Colonic mucosa (tissue), 4 donors: ENCODE measurements at regions not wholly inside any gene's neighbourhood (a gene's known extent, or its start where the extent isn't known, plus 50 kb on each side); places are given as distances from the start of the nearest gene placed in this dataset.

ENCODE experiments used
- DNase-seq: peaks from one replicate; pipeline ENCODE4 v3.0.0-alpha.2; 2020
- H3K27ac ChIP-seq: fragments of 200-600 bp; one replicate; pipeline ENCODE4 v1.8.0; 2021
- H3K27me3 ChIP-seq: fragments of 200-600 bp; one replicate; pipeline ENCODE4 v1.8.0; 2021
- H3K36me3 ChIP-seq: fragments of 200-600 bp; one replicate; pipeline ENCODE4 v1.8.0; 2021
- H3K4me1 ChIP-seq: fragments of 200-600 bp; one replicate; pipeline ENCODE4 v1.8.0; 2021; ENCODE audit warnings: mild to moderate bottlenecking
- H3K4me3 ChIP-seq: fragments of 200-600 bp; one replicate; pipeline ENCODE4 v1.8.0; 2021
- H3K9ac ChIP-seq, 2 donors: one replicate each; pipeline ENCODE4 v1.7.0; 2013; ENCODE audit warnings: control low read depth in 2 of 2, low read depth in 2 of 2, low read length in 2 of 2
- H3K9me3 ChIP-seq: fragments of 200-600 bp; one replicate; pipeline ENCODE4 v1.8.0; 2021
- intact Hi-C: fragments of 100-400 bp; cut with DNase I; formaldehyde crosslinking; loops from one replicate; pipeline ENCODE4 v1.14.1; 2022
- TF ChIP-seq, protein P1 (sequence below): fragments of 200-600 bp; IDR thresholded peaks from one replicate; pipeline ENCODE4 v1.8.0; 2022; ENCODE audit warnings: antibody characterized with exemption, mild to moderate bottlenecking
- donor health status: healthy.
- donor health status: DM: no; HTN: no; CAD: no.
- donor health status: DM: no; HTN: no; CAD: no.

DNA sequence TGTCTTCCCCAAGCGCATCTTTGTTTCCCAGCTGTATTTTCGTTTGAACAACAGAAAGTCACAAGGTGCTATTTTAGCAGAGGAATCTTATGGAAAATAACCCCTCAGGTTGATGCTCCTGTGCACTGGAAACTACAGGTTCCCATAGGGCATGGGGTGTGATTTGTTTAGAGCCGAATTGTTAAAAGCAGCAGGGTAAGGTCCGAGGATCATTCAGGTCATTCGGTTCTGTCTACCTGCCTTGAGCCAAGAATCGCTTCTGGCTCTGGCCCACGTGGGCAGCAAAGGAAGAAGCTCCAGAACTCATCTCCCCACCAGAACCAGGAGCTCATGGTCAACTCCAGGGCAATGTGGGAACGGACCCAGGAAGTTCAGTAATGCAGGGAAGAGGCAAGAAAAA, 116.7 kb upstream of the TPM1 start:
- H3K9me3 ChIP-seq: no peaks in the 10 kb centered on the region
- H3K4me1 ChIP-seq: no peaks in the 10 kb centered on the region
- intact Hi-C loops: no loop called here
- TF ChIP-seq, protein P1, sequence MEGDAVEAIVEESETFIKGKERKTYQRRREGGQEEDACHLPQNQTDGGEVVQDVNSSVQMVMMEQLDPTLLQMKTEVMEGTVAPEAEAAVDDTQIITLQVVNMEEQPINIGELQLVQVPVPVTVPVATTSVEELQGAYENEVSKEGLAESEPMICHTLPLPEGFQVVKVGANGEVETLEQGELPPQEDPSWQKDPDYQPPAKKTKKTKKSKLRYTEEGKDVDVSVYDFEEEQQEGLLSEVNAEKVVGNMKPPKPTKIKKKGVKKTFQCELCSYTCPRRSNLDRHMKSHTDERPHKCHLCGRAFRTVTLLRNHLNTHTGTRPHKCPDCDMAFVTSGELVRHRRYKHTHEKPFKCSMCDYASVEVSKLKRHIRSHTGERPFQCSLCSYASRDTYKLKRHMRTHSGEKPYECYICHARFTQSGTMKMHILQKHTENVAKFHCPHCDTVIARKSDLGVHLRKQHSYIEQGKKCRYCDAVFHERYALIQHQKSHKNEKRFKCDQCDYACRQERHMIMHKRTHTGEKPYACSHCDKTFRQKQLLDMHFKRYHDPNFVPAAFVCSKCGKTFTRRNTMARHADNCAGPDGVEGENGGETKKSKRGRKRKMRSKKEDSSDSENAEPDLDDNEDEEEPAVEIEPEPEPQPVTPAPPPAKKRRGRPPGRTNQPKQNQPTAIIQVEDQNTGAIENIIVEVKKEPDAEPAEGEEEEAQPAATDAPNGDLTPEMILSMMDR: no peak
- H3K36me3 ChIP-seq: no peaks in the 10 kb centered on the region
- no peaks in the 10 kb centered on the region for H3K27me3 ChIP-seq
- H3K27ac ChIP-seq: no peak overlapping the region
- H3K4me3 ChIP-seq: no peak overlapping the region
- DNase-seq: no peak
- H3K9ac ChIP-seq: no peak overlapping the region

DNA sequence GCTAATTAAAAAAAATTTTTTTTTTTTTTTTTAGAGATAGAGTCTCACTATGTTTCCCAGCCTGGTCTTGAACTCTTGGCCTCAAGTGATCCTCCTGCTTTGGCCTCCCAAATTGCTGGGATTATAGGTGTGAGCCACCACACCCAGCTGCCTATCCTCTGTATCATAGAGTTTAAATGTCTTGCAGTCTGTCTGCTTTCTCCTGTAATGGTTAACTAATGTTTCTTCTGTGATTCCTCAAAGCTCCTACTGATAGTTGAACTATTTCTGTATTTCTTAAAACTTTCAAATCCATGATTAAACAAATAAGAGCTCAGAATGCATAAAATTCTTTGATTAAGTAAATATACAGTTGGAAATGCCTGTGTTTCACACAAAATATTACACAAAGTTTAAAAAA, 115.4 kb upstream of the TPM1 start:
- H3K4me1 ChIP-seq: no peaks in the 10 kb centered on the region
- no peaks in the 10 kb centered on the region for H3K36me3 ChIP-seq
- DNase-seq: no peak
- no peak overlapping the region for H3K9ac ChIP-seq
- no peak overlapping the region for H3K4me3 ChIP-seq
- intact Hi-C loops: no loop called here
- no peaks in the 10 kb centered on the region for H3K27me3 ChIP-seq
- H3K9me3 ChIP-seq: no peaks in the 10 kb centered on the region
- H3K27ac ChIP-seq: no peak overlapping the region
- TF ChIP-seq, protein P1: no peak

DNA sequence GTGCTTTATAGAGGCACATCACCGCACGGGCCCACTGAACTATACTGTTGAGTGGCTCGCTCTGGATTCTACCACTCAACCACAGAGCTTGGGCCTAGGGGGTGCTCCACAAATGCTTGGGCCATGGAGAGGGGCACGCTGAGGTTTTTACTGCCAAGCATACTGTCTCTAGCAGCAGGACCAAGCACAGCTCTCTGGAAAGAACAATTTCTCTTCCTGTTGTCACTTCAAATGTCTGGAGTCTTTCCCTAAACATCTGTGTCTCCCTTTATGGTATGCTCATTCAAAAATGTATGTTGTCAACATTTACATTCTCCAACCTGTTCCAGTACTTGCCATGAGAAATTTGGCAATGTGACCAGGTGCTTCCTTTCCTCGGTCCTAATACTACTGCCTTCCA, 114.7 kb upstream of the TPM1 start:
- Histone ChIP-seq H3K4me1 (no peaks in the 10 kb centered on the region), H3K36me3 (no peaks in the 10 kb centered on the region), H3K27me3 (no peaks in the 10 kb centered on the region), H3K4me3 (no peak overlapping the region), H3K27ac (no peak overlapping the region), H3K9me3 (no peaks in the 10 kb centered on the region), H3K9ac (no peak overlapping the region)
- intact Hi-C loops: no loop called here
- TF ChIP-seq, protein P1: no peak
- DNase-seq: no peak

DNA sequence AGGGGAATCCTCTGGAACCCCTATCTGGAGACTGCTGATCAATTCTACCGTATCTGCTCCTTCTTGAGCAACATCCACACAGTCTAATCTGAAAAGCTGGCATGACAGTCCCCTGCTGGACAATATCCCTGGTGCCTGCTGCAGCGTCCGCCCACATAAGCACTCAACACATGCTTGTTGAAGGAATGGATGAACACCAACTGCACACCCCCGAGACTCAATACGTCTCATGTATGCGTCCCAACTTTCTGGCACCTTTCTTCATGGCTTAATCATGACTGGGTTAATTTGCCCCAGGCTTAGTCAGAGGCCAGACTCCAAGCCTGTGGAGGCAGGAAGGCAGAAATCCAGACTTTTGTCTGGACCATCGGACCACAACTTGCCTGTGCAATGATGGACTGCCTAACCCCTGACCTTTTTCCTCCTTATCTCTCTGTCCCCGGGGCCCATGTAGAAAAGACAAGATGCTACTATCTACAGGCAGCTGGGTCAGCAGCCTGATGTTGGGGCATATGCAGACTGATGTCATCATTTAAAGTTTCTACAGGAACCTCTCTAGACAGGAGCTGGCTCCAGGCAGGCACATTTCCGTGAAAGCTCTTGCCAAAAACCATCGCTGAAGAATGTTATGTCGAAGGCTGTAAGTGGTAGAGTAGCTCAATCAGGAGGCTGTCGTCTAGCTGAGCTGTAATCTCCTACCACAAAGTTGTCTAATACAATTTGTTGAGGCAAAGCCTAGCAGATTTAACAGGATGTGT, 114.1 kb upstream of the TPM1 start:
- no peaks in the 10 kb centered on the region for H3K4me1 ChIP-seq
- H3K9ac ChIP-seq: no peak overlapping the region
- TF ChIP-seq, protein P1: no peak
- H3K27me3 ChIP-seq: no peaks in the 10 kb centered on the region
- no peaks in the 10 kb centered on the region for H3K9me3 ChIP-seq
- no peak overlapping the region for H3K4me3 ChIP-seq
- no peak for DNase-seq
- no peak overlapping the region for H3K27ac ChIP-seq
- no peaks in the 10 kb centered on the region for H3K36me3 ChIP-seq
- intact Hi-C loops: no loop called here

DNA sequence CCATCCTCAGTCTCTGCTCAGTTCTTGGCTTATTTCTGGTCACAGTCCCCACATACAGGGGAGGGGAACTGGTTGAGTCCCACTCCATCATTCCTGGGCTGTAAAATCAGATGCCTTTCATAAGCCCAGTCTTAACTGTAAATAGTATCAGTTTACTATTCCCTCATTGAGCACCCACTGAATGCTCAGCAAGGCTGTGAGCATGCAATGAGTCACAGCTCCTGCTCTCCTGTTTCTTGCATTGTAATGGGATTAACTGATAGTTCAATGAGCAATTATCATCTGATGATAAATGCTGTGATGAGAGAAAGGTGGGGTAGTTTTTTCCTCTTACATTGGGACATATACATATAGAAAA, 113.6 kb upstream of the TPM1 start:
- Histone ChIP-seq H3K27me3 (no peaks in the 10 kb centered on the region), H3K9ac (no peak overlapping the region), H3K4me1 (no peaks in the 10 kb centered on the region), H3K27ac (no peak overlapping the region), H3K36me3 (no peaks in the 10 kb centered on the region), H3K4me3 (no peak overlapping the region), H3K9me3 (no peaks in the 10 kb centered on the region)
- intact Hi-C loops: no loop called here
- DNase-seq: no peak
- TF ChIP-seq, protein P1: no peak
